Loucy (cell line): ENCODE measurements at regions not wholly inside any gene's neighbourhood (a gene's known extent, or its start where the extent isn't known, plus 50 kb on each side); places are given as distances from the start of the nearest gene placed in this dataset.

Experiments used
- EZH2phosphoT487 ChIP-seq: fragments of 200-600 bp; IDR thresholded peaks from 2 replicates; pipeline ENCODE4 v1.6.1; 2018; ENCODE audit warnings: antibody characterized with exemption, mild to moderate bottlenecking, moderate library complexity, borderline replicate concordance
- TF ChIP-seq, protein P1 (sequence below): fragments of 200-600 bp; sonication (generic); conservative IDR thresholded peaks from 2 replicates; pipeline ENCODE4 v1.5.1; 2014; ENCODE audit warnings: mild to moderate bottlenecking, antibody characterized with exemption, low read length

- TF ChIP-seq, protein P1, sequence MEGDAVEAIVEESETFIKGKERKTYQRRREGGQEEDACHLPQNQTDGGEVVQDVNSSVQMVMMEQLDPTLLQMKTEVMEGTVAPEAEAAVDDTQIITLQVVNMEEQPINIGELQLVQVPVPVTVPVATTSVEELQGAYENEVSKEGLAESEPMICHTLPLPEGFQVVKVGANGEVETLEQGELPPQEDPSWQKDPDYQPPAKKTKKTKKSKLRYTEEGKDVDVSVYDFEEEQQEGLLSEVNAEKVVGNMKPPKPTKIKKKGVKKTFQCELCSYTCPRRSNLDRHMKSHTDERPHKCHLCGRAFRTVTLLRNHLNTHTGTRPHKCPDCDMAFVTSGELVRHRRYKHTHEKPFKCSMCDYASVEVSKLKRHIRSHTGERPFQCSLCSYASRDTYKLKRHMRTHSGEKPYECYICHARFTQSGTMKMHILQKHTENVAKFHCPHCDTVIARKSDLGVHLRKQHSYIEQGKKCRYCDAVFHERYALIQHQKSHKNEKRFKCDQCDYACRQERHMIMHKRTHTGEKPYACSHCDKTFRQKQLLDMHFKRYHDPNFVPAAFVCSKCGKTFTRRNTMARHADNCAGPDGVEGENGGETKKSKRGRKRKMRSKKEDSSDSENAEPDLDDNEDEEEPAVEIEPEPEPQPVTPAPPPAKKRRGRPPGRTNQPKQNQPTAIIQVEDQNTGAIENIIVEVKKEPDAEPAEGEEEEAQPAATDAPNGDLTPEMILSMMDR = no peak
- TF ChIP-seq EZH2phosphoT487 = no peak
These were observed 98.0 kb downstream of the ATPSCKMT start for GRCh38 chr5:10151656-10152055.
